Left ventricle myocardium inferior (tissue), 1 donor: ENCODE measurements at regions not wholly inside any gene's neighbourhood (a gene's known extent, or its start where the extent isn't known, plus 50 kb on each side); places are given as distances from the start of the nearest gene placed in this dataset.

Source experiments
- DNase-seq: peaks from one replicate; pipeline ENCODE4 v3.0.0-alpha.2; 2020
- H3K27ac ChIP-seq: fragments of 200-600 bp; replicated peaks from 2 replicates; pipeline ENCODE4 v1.8.0; 2021
- H3K27me3 ChIP-seq: fragments of 200-600 bp; 2 replicates; pipeline ENCODE4 v1.8.0; 2021; ENCODE audit warnings: low read depth
- H3K36me3 ChIP-seq: fragments of 200-600 bp; 2 replicates; pipeline ENCODE4 v1.8.0; 2021
- H3K4me1 ChIP-seq: fragments of 200-600 bp; 2 replicates; pipeline ENCODE4 v1.8.0; 2021
- H3K4me3 ChIP-seq: fragments of 200-600 bp; 2 replicates; pipeline ENCODE4 v1.8.0; 2021; ENCODE audit warnings: mild to moderate bottlenecking, moderate library complexity
- H3K9me3 ChIP-seq: fragments of 200-600 bp; replicated peaks from 2 replicates; pipeline ENCODE4 v1.8.0; 2021
- intact Hi-C: fragments of 100-400 bp; cut with micrococcal nuclease; formaldehyde crosslinking; loops from one replicate; pipeline ENCODE4 v1.11.0; 2022
- TF ChIP-seq, protein P1 (sequence below): fragments of 200-600 bp; IDR thresholded peaks from 2 replicates; pipeline ENCODE4 v1.8.0; 2021; ENCODE audit warnings: antibody characterized with exemption, mild to moderate bottlenecking, borderline replicate concordance
- donor health status: DM: no; HTN: yes; CAD: no; lungs with severe emphysema.

DNA sequence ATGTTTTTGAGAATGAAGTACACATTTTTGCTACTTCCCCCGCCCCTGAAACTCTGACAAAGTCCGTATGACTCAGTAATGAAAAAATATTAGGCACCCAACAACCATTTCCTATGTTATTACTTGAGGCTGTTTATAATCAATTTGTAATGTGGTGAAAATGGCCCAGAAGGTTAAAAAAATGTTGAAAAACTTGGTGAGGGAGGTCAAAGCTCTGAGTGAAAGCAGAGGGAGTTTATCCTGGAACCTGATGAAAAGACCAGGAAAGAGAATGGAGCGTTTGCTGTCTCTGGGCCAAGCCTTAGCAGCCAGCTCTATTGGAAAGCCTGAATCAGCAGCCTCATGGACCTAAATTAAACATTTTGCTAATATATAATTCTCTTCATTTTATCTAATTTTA is 367.7 kb upstream of the NEGR1 start:
- intact Hi-C loops = no loop called here
- Histone ChIP-seq H3K27ac (no peak overlapping the region), H3K4me1 (no peaks in the 10 kb centered on the region), H3K27me3 (no peaks in the 10 kb centered on the region), H3K36me3 (no peaks in the 10 kb centered on the region), H3K4me3 (no peak overlapping the region), H3K9me3 (no peaks in the 10 kb centered on the region)
- DNase-seq = no peak
- TF ChIP-seq, protein P1, sequence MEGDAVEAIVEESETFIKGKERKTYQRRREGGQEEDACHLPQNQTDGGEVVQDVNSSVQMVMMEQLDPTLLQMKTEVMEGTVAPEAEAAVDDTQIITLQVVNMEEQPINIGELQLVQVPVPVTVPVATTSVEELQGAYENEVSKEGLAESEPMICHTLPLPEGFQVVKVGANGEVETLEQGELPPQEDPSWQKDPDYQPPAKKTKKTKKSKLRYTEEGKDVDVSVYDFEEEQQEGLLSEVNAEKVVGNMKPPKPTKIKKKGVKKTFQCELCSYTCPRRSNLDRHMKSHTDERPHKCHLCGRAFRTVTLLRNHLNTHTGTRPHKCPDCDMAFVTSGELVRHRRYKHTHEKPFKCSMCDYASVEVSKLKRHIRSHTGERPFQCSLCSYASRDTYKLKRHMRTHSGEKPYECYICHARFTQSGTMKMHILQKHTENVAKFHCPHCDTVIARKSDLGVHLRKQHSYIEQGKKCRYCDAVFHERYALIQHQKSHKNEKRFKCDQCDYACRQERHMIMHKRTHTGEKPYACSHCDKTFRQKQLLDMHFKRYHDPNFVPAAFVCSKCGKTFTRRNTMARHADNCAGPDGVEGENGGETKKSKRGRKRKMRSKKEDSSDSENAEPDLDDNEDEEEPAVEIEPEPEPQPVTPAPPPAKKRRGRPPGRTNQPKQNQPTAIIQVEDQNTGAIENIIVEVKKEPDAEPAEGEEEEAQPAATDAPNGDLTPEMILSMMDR = no peak

DNA sequence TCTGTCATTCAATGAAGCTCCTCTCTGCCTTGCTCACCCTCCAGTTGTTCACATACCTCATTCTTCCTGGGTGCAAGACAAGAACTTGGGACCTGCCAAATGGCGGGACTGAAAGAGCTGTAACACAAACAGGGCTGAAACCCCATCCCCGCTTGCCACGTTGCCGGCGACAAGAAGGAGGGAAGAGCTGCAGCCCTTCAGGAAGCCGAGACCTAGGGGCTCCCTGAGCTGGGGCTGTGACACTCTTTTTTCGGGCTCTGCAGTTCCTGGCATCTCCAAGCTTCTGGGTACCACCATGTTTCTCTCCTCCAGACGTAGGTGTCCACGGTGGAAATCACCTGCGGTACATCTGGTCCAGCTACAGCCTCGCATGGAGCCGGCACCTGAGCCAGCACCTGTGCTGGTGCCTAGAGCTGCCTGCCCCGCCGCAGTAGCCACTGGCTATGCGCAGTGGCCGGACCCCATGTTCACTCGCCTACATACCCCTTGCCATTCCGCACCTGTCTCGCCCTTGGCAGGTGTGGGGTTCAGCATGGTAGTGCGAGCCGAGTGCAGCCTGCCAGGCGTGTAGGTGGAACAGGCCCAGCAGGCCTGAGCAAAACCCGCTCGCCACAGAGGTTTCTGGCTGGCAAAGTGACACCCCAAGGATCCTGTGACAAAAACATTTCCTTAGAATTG is 367.0 kb upstream of the NEGR1 start:
- intact Hi-C loops = no loop called here
- TF ChIP-seq, protein P1 = no peak
- H3K9me3 ChIP-seq = no peaks in the 10 kb centered on the region
- DNase-seq = no peak
- no peak overlapping the region for H3K27ac ChIP-seq
- H3K27me3 ChIP-seq = no peaks in the 10 kb centered on the region
- no peaks in the 10 kb centered on the region for H3K4me1 ChIP-seq
- no peak overlapping the region for H3K4me3 ChIP-seq
- no peaks in the 10 kb centered on the region for H3K36me3 ChIP-seq

DNA sequence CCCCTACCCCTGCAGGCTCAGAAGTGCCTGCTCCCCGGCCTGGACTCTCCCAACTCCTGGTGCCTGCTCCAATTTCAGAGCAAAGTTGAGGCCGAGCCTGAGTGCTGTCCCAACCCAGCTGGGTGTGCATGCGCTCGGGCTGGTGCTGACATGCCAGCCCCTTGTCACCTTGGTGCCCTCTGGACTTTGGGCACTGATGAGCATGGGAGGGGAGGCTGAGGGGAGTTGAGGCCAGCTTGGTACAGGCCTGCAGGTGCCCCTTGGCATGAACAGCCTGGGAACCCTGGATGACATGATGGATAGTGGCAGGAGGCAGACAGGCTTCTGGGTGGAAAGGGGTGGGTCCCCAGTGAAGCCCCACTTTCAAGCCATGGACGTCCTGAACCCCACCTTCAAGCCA is 366.1 kb upstream of the NEGR1 start:
- TF ChIP-seq, protein P1 = no peak
- DNase-seq = no peak

DNA sequence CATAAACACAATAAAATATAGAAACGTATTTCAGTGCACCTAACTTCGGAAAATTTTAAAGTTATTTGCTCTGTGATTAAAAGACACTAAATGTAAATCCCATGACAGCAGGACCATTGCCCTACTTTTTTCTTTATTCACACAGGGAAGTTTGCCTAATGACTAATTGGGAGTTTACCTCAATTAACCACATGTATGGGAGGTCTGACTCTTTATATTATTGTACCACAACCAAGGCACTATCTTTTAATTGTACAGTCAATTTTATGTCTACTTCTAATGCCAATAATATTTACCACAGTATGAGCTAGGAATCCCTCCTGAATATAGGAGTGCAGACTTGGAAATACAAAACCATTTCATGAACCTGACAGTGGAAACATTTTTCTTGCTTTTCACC is 360.8 kb upstream of the NEGR1 start:
- intact Hi-C loops = no loop called here
- Histone ChIP-seq H3K4me1 (no peaks in the 10 kb centered on the region), H3K27ac (no peak overlapping the region), H3K36me3 (no peaks in the 10 kb centered on the region), H3K9me3 (peaks cover 4% of the 10 kb centered on the region), H3K4me3 (no peak overlapping the region), H3K27me3 (no peaks in the 10 kb centered on the region)
- no peak for DNase-seq
- TF ChIP-seq, protein P1 = no peak

More for the DNA sequence above, 366.1 kb upstream of the NEGR1 start:
- Histone ChIP-seq H3K9me3 (no peaks in the 10 kb centered on the region), H3K36me3 (no peaks in the 10 kb centered on the region), H3K4me3 (no peak overlapping the region), H3K4me1 (no peaks in the 10 kb centered on the region), H3K27me3 (no peaks in the 10 kb centered on the region), H3K27ac (no peak overlapping the region)
- intact Hi-C loops = no loop called here

DNA sequence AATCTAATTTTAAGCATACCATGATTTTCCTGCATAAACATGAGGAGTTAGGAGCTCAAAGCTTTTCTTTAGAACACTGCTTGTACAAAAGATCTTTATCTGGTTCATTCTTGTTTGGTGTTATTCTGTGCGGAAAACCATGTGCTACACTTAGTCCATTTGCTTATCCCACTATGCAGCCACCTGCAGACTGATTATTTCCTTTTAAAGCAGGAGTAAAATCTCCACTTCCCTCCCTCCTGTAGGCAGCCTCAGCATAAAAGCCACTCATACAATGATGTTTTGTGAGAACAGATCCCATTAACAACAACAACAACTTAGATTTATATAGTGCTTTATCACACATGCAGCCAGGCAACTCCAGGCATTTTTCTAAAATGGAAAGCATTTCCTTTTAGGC is 355.3 kb upstream of the NEGR1 start:
- intact Hi-C loops = no loop called here
- Histone ChIP-seq H3K27me3 (no peaks in the 10 kb centered on the region), H3K4me1 (no peaks in the 10 kb centered on the region), H3K4me3 (no peak overlapping the region), H3K36me3 (no peaks in the 10 kb centered on the region), H3K9me3 (peaks cover 4% of the 10 kb centered on the region), H3K27ac (no peak overlapping the region)
- TF ChIP-seq, protein P1 = no peak
- DNase-seq = no peak

DNA sequence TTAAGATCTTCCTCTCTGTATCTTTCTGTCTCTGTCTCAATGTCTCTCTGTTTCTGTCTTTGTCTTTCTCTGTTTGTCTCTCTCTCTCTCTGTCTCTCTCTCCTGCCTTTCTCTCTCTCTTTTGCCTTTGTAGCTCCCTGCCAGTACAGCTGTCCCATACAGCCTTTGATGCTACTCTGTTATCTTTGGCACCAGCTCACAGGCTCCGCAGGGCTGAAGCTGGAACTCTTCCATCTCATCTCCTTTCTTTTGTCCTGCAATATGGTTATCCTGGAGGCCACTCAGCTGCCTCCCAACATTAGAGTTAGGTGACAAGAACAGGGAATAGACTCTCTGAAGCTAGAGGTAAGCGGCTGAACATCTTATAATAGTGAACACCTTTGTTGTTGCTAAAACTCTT is 354.3 kb upstream of the NEGR1 start:
- H3K4me3 ChIP-seq = no peak overlapping the region
- H3K27me3 ChIP-seq = no peaks in the 10 kb centered on the region
- H3K27ac ChIP-seq = no peak overlapping the region
- H3K36me3 ChIP-seq = no peaks in the 10 kb centered on the region
- H3K4me1 ChIP-seq = no peaks in the 10 kb centered on the region
- no peak for DNase-seq
- intact Hi-C loops = no loop called here
- peaks cover 4% of the 10 kb centered on the region for H3K9me3 ChIP-seq
- TF ChIP-seq, protein P1 = no peak
